ENCODE measurements at regions not wholly inside any gene's neighbourhood (a gene's known extent, or its start where the extent isn't known, plus 50 kb on each side); places are given as distances from the start of the nearest gene placed in this dataset.

DNA sequence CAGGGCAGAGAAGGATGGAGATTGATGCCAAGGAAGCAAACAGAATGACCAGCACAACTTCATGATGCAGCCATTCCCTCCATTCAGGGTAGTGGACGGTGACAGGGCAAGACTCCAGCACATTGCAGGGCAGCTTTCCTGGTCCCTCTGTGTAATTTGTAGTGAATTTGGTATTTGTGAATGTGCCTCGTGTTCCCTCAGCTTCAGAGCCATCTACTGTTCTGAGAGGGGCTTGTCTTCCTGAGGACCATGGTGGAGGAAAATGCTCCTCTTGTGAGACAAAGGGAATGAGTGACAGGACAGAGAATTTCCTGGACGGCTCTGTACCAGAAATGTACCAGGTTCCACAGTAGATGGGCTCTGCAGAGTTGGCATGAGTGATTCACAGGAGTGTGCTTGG lies 132.1 kb downstream of the ADRA2A start:
- no peaks in the 10 kb centered on the region for H3K27me3 ChIP-seq
- no peak overlapping the region for H3K27ac ChIP-seq
- TF ChIP-seq, protein P1, sequence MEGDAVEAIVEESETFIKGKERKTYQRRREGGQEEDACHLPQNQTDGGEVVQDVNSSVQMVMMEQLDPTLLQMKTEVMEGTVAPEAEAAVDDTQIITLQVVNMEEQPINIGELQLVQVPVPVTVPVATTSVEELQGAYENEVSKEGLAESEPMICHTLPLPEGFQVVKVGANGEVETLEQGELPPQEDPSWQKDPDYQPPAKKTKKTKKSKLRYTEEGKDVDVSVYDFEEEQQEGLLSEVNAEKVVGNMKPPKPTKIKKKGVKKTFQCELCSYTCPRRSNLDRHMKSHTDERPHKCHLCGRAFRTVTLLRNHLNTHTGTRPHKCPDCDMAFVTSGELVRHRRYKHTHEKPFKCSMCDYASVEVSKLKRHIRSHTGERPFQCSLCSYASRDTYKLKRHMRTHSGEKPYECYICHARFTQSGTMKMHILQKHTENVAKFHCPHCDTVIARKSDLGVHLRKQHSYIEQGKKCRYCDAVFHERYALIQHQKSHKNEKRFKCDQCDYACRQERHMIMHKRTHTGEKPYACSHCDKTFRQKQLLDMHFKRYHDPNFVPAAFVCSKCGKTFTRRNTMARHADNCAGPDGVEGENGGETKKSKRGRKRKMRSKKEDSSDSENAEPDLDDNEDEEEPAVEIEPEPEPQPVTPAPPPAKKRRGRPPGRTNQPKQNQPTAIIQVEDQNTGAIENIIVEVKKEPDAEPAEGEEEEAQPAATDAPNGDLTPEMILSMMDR (IDR thresholded peaks at IDR 0.05; ENCODE audit: low read depth, low read length), result no peak
- no peaks in the 10 kb centered on the region for H3K36me3 ChIP-seq
- H3K9me3 ChIP-seq (ENCODE audit: low read depth), result no peaks in the 10 kb centered on the region
- no peaks in the 10 kb centered on the region for H3K4me1 ChIP-seq (ENCODE audit: low read depth)
- H3K4me3 ChIP-seq, result no peak overlapping the region
- DNase-seq (ENCODE audit: low read depth in 1 of 2, low spot score in 1 of 2), result no peak

DNA sequence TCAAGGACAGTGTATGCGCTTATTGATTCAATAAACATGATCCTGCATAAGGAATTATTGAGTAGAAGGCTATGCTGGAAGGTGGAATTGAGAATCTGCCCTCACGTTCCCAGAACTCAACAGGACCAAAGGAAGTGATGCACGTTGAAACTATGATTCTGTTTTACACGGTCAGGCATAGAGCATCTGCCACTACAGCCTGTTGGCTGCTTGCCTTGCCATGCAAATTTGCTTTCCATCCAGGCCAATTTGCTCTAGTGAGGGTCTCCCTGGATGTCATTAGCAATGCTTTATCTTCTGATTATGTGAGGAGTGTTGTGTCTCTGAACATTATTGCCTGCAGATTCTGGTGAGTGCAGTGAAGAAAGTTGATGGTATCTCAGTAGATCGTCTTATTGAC lies 132.9 kb downstream of the ADRA2A start:
- Histone ChIP-seq H3K27me3 (no peaks in the 10 kb centered on the region), H3K36me3 (no peaks in the 10 kb centered on the region), H3K27ac (no peak overlapping the region), H3K4me1 (ENCODE audit: low read depth) (no peaks in the 10 kb centered on the region), H3K9me3 (ENCODE audit: low read depth) (no peaks in the 10 kb centered on the region), H3K4me3 (no peak overlapping the region)
- no peak for DNase-seq (ENCODE audit: low read depth in 1 of 2, low spot score in 1 of 2)
- TF ChIP-seq, protein P1 (IDR thresholded peaks at IDR 0.05; ENCODE audit: low read depth, low read length), result no peak

DNA sequence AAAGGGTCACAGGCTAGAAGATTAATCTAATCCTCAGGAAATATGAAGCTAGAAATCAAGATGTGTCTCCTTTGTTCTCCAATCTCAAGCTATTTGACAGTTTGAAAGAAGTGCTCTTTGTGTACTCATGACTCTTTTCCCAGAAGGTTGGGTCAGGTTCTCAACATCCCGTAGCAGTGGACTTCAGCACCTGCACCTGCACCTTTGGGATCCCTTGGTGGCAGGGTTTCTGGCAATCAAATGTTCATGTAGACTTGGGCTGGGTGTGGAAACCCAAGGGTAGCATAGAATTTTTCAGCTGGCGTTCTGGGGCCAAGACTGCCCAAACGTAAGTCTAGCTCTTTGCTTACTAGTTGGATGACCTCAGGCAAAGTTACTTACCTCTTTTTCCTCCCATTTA lies 134.4 kb downstream of the ADRA2A start:
- Histone ChIP-seq H3K9me3 (ENCODE audit: low read depth) (no peaks in the 10 kb centered on the region), H3K4me1 (ENCODE audit: low read depth) (no peaks in the 10 kb centered on the region), H3K27me3 (no peaks in the 10 kb centered on the region), H3K36me3 (no peaks in the 10 kb centered on the region), H3K4me3 (no peak overlapping the region), H3K27ac (no peak overlapping the region)
- TF ChIP-seq, protein P1 (IDR thresholded peaks at IDR 0.05; ENCODE audit: low read depth, low read length), result no peak
- DNase-seq (ENCODE audit: low read depth in 1 of 2, low spot score in 1 of 2), result no peak

DNA sequence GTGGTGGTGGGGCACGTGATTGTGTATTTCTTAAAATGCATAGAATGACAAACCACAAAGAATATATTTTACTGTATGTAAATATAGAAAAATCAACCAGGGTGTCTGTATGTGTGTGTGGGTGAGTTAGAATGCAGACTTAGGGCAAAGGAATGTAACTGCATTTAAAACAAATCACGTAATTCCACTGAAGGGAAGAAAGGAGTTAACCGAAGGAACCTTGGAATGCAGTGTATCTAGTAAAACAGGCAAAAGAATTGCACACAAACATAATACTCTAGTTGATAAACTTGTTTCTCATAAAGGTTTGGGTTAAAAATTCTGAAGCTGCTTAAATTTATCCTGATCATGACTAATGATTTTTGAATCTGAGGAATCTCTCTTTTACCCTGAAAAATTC lies 134.9 kb downstream of the ADRA2A start:
- H3K27me3 ChIP-seq, result no peaks in the 10 kb centered on the region
- no peak overlapping the region for H3K4me3 ChIP-seq
- TF ChIP-seq, protein P1 (IDR thresholded peaks at IDR 0.05; ENCODE audit: low read depth, low read length), result no peak
- no peaks in the 10 kb centered on the region for H3K9me3 ChIP-seq (ENCODE audit: low read depth)
- H3K4me1 ChIP-seq (ENCODE audit: low read depth), result no peaks in the 10 kb centered on the region
- no peak for DNase-seq (ENCODE audit: low read depth in 1 of 2, low spot score in 1 of 2)
- H3K27ac ChIP-seq, result no peak overlapping the region
- H3K36me3 ChIP-seq, result no peaks in the 10 kb centered on the region

DNA sequence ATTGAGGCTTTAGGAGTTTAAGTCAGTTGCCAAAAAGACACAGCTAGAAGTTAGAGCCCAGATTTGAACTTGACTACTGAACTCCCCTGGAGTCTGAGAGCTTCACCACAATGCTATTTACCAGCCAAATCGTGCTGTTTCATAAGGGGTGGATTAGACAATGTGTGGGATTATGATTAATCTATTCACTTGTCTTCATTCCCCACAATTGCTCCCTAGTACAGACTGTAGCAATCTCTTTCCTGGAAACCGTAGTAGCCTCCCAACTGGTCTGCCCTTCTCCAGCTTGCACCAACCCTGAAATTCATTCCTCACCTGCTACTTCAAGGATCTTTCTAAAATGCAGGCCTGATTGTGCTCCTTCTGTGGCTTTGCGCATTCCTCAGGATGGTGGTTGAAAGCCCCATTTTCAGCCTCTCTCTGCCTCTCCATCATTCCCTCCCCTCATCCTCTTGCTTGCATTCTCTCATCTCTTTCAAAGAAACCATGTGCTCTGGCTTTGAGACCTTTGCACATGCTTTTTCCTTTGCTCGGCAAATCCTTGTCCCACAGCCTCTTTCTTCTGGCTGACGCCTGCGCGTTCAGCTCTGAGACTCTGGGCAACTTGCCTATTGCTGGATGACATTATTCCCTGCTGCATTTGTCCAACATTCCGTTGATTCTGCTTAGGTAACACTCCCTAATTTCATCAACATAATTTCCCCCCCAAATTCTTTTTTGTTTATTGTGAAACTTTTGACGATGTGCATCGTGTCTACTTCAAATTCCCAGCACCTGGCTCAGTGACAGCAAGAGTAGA lies 145.1 kb downstream of the ADRA2A start:
- Histone ChIP-seq H3K27me3 (no peaks in the 10 kb centered on the region), H3K27ac (no peak overlapping the region), H3K4me1 (ENCODE audit: low read depth) (no peaks in the 10 kb centered on the region), H3K4me3 (no peak overlapping the region), H3K9me3 (ENCODE audit: low read depth) (no peaks in the 10 kb centered on the region), H3K36me3 (no peaks in the 10 kb centered on the region)
- DNase-seq (ENCODE audit: low read depth in 1 of 2, low spot score in 1 of 2), result no peak
- TF ChIP-seq, protein P1 (IDR thresholded peaks at IDR 0.05; ENCODE audit: low read depth, low read length), result no peak

Measured in cardiac muscle cell (in vitro differentiated cells and primary cell).